Stimulated activated CD4-positive, alpha-beta T cell treated with anti-CD3 and anti-CD28 coated beads, Interleukin-15, amount 100 ng/mL, for 1 hour (primary cell): ENCODE measurements at regions not wholly inside any gene's neighbourhood (a gene's known extent, or its start where the extent isn't known, plus 50 kb on each side); places are given as distances from the start of the nearest gene placed in this dataset.

Source experiments
- DNase-seq, 2 donors: peaks; one replicate each; pipeline ENCODE4 v3.0.0-alpha.2; 2020; ENCODE audit warnings: low read depth in 1 of 2, low spot score in 1 of 2

GRCh38 chr16:17866996-17867395 is 396.2 kb upstream of the XYLT1 start:
- DNase-seq: no peak

DNA sequence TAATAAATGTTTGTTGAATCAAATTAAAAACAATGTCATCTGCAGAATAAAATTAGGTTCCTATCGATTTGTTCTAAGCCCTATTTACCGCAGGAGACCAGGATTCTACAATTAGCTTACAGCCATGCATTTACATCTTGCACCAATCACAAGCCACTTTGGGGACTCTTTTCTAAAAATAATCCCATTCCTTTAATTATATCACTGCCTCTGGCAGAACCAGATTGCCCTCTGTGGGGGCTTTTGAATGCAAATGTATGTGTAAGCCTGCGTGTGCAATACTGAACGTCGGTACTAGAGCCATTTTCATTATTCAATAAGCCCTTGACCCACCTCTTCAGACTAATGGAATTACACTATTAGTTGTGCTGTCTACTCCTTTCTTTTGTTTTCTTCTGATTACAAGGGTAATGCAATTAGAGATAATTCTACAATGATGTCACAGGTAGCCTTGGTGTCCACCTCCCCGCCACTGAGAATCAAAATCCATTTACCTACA is 391.3 kb upstream of the XYLT1 start:
- no peak for DNase-seq

DNA sequence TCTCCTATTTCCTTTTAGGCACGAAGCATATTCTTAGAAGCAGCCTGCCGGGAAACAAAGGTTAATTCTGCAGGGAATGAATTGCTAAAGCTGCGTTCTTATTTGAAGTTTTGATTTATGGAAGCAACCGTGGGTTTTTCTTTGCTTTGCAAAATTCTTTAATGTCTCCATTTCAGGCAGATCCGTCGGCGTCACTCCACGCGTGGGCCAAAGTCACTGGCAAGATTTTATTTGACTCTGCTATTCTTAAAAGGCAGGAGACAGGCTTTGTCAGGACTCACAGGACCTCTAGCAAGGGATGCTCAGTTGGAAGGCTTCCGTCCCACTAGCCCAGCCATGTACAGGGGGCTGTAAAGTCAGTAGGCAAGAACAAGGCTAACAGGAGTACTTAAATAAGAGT is 387.3 kb upstream of the XYLT1 start:
- DNase-seq: no peak

DNA sequence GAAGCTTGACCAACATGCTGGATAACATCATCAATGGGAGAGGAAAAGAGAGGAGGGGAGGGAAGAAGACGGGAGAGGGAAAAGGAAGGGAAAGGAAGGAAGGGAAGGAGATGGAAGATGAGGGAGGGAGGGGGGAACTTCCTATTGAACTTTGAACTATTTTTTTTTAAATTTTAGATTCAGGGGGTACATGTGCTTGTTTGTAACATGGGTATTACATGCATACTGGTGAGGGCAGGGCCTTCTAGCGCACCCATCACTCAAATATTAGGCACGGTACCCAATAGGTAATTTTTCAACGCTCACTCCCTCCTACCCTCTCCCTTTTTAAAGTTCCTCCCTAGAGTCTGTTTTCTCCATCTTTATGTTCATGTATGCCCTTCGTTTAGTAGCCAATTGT is 383.2 kb upstream of the XYLT1 start:
- no peak for DNase-seq

- no peak for DNase-seq
Observed at GRCh38 chr16:17852977-17853702, 382.4 kb upstream of the XYLT1 start.

DNA sequence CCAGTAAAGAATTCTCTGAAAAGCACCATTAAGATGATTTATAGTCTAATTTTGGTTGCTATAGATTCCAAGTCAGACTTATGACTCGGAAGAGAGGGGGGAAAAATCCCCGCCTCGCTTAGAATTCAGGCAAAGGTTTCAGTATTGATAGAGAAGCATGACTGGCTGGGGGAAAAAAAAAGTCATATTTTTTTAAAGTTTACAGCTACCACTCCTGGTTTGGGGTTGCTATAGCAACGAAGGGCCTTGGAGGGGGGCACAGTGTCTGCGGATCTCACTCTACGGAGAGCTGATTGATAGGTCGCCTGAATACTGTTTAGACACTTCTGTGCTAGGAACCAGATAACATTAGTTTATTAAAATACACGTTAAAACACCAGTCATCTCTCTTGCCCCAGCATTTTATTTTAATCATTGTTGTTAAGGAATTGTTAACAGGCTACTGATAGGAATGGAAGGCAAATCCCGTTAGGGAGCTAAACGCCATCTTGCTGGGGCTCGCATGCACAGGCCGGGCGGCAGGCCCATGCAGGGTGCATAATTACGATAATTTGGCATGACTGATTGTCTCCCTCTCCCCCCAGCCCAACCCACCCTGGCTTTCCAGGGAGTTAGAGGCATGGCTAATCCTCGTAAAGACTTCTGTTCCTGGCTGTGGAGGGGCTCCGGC is 380.0 kb upstream of the XYLT1 start:
- no peak for DNase-seq

GRCh38 chr16:17847234-17847795 is 376.6 kb upstream of the XYLT1 start:
- DNase-seq: no peak

- no peak for DNase-seq
Observed at GRCh38 chr16:17846030-17846429, 375.3 kb upstream of the XYLT1 start.

DNA sequence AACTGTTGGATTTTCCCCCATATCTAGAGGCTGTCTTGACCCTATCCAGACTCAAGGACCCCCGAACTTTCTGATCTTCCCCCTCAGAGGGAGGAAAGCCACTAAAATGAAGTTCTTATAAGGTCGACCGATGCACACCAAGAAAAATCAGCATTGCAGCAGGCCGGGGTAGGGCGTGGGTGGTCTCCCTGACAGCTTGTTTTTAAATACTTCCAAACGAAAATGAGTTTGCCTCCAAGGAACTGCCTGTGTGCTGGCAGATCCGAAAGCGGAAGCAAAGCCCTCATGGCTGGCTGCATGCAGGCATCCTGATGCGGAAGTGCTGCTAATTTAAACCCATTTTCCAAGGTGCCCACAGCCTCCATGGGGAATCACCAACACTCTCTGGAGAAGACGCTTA is 374.3 kb upstream of the XYLT1 start:
- DNase-seq: no peak

DNA sequence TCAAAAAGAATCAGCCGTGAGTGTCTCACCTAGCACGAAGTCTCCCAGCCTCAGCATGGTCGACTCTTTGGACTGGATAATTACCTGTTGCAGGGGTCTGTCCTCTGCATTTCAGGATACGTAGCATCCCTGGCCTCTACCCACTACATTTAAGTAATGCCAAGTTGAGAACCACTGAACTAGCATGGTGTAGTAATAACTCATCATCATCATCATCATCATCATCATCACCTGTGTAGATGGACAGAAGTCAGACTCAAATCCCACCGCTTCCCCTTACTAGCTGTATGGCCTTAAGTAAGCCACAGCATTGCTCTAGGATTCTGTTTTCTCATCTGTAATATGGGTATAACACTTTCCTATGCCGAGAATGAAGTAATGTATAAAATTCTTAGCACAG is 373.1 kb upstream of the XYLT1 start:
- no peak for DNase-seq

DNA sequence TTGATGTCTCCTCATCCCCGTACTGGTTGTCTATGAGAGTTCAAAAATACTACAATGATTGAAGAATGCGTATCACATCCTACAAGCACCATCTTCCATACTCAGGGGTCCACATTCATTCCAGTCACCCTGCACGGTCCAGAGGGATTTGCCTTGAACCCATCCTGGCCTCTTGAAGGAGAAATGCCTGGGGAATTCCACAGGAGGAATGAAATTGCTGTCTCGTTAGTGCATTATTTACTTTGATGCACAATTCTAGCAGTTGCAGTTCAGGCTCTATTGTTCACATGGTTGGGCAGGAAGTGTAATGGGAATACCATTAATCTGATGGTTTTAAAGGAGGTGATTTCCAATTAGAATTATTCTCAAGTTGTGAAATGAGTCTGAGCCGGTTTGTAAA is 369.1 kb upstream of the XYLT1 start:
- DNase-seq: no peak

- no peak for DNase-seq
Observed at GRCh38 chr16:17839272-17839671, 368.5 kb upstream of the XYLT1 start.

DNA sequence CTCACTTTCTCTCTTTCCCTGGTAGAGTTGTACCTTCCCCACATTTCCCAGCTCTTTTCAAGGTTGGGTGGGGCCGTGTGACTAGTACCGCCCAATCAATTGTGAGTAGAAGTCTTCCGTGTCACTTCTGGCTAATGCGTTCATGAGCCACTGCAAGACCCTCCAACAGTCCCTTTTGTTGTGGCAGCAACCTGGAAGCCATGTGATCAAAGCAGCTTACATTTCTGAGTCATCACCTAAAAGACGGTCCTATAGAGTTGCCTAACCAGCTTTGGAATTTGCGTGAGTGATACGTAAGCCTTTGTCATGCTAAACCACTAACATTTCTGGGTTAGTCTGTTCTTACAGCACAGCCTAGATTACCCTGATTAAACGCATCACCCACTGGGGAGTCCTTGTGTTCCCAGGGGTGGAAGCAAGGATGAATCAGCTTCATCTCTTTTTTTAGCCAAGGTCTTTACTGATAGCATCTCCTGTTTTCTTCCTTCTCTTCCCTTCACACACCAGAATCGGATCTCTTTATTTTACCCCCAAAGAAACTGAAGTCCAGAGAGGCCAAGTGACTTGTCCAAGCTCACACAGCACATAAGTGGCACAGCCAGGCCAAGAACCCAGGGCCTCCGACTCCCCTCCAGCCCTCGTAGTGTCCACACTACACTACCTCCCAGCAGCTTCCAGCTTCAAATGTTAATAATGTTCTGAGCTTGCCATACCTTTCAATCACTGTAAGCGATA is 366.3 kb upstream of the XYLT1 start:
- DNase-seq: no peak

DNA sequence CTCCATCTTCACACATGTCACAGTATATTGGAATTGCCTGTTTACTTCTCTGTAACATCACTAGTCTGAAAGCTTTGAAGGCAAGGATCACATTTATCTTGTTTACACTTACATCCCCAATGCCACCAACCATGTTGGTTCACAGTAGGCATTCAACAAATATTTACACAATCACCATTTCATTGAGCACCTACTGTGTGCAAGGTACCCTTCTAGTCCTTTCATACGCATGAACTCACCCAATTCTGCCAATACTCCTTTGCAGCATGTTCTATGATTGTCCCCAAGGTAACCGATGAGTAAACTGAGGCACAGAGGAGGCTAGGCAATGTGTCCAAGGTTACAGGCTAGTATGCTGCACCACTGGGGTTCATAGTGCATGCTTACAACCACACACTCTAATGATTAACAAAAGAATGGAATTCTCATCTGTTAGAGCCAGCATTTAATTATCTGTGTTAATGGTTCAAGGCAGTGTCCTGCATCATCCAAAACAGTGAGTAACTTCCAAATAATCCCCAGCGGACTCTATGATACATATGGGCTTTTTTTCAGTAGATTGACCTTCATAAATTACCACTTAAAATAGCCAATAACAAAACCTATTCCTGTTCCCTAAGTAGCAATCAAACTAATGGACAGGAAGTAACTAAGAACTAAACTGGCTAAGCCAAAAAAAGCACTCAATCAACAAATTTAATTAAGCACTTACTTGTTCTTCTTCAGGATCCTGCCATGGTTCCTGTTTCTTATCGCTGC is 364.5 kb upstream of the XYLT1 start:
- no peak for DNase-seq

DNA sequence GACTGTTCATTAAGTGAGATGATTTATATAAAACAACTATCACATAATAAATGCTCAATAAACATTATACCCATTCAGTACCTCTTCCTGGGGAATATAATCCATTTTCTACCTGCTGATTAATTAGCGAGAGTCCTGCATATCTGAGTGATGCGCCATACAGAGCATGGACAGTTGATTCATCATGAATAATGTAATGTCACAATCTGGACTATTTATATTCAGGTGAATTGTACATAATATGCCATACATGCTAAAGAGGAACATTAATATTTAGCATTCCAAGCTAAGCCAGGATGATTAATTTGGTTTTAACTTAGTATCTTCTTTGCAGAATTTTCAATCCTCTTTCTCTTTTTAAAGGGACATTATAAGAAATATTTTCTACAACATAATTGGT is 362.0 kb upstream of the XYLT1 start:
- DNase-seq: no peak

DNA sequence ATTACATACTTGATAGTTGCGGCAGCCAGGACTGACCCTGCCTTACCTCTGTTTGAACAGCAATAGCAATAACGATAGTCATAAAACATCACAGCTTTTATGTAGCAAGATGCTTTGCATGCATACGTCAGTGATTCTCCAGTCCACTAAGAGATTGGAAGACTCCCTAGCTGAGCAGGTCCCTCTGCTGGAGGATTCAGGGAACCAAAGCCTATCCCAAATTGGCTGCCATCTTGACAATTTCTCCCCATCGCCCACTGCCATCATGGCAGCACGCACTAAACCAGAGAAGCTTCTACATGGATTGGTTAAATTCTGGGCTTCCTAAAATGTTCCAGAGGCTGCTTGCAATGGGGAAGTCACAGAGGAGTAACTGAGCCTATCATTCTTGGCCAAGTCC is 360.6 kb upstream of the XYLT1 start:
- no peak for DNase-seq

DNA sequence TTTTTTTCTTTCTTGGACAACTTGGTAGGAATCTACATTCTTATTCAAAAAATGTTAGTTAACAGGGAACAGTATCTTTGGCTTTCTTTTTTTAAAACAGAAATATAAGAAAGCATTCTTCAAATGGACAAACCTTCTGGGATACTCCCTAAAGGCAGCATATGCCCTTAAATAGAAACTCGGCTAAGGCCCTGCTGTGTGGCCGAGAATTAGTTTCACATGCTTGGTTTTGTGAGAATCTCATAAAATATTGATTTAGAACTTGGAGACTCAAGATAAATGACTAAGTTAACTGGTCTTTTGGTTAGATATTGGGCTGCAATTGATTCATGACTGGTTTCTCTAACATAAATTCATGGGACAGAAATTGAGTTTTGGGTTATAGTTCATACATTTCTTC is 359.9 kb upstream of the XYLT1 start:
- no peak for DNase-seq

GRCh38 chr16:17829811-17830210 is 359.1 kb upstream of the XYLT1 start:
- DNase-seq: no peak

DNA sequence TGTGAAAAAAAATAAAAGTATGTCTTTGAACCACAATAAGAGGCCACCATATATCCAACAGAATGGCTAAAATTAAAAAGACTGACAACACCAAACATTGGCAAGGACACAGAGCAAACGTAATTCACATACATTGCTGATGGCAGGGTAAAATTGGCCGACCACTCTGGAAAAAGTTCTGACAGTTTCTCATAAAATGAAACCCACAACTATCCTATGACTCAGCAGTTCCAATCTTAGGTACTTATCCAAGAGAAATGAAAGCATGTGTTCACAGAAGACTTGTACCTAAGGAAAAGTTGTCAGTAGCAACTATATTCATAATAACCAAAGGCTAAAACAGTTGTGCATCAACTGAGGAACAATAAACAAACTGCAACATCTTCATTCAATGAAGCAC is 357.3 kb upstream of the XYLT1 start:
- no peak for DNase-seq

- DNase-seq: no peak
Observed at GRCh38 chr16:17827313-17827712, 356.6 kb upstream of the XYLT1 start.

- DNase-seq: no peak
Observed at GRCh38 chr16:17817943-17818342, 347.2 kb upstream of the XYLT1 start.
